ENCODE measurements at regions not wholly inside any gene's neighbourhood (a gene's known extent, or its start where the extent isn't known, plus 50 kb on each side); places are given as distances from the start of the nearest gene placed in this dataset.
"Not testable (repeated sequence)": the region's sequence is repeated elsewhere in the genome, so short reads cannot be mapped to it uniquely, and the experiment has no call there.

- H3K4me3 Mint-ChIP-seq = no peak overlapping the region
Observed at GRCh38 chr10:128575761-128576160, 449.5 kb upstream of the MKI67 start.

GRCh38 chr10:128576336-128576735, 450.1 kb upstream of the MKI67 start:
- CTCF ChIA-PET = no interaction called here
- no peaks in the 10 kb centered on the region for H3K36me3 Mint-ChIP-seq
- DNase-seq = no peak
- H3K9me3 Mint-ChIP-seq = no peaks in the 10 kb centered on the region
- H3K27me3 Mint-ChIP-seq = no peaks in the 10 kb centered on the region
- no peak overlapping the region for H3K27ac Mint-ChIP-seq
- H3K4me1 Mint-ChIP-seq = no peaks in the 10 kb centered on the region
- no peak overlapping the region for H3K4me3 Mint-ChIP-seq

More at GRCh38 chr10:128575761-128576160, 449.5 kb upstream of the MKI67 start:
- peaks cover under 1% of the 10 kb centered on the region for H3K27me3 Mint-ChIP-seq
- no peak for DNase-seq
- CTCF ChIA-PET = no interaction called here
- no peak overlapping the region for H3K27ac Mint-ChIP-seq
- H3K36me3 Mint-ChIP-seq = no peaks in the 10 kb centered on the region
- H3K4me1 Mint-ChIP-seq = no peaks in the 10 kb centered on the region
- no peaks in the 10 kb centered on the region for H3K9me3 Mint-ChIP-seq

GRCh38 chr10:128576943-128577670, 450.9 kb upstream of the MKI67 start:
- no peaks in the 10 kb centered on the region for H3K27me3 Mint-ChIP-seq
- CTCF ChIA-PET = no interaction called here

GRCh38 chr10:128577958-128578750, 451.9 kb upstream of the MKI67 start:
- Mint-ChIP-seq H3K9me3 (no peaks in the 10 kb centered on the region), H3K36me3 (no peaks in the 10 kb centered on the region), H3K27me3 (no peaks in the 10 kb centered on the region), H3K4me3 (no peak overlapping the region), H3K4me1 (no peaks in the 10 kb centered on the region), H3K27ac (no peak overlapping the region)
- CTCF ChIA-PET = no interaction called here
- no peak for DNase-seq

More at GRCh38 chr10:128576943-128577670, 450.9 kb upstream of the MKI67 start:
- Mint-ChIP-seq H3K36me3 (no peaks in the 10 kb centered on the region), H3K4me1 (no peaks in the 10 kb centered on the region), H3K27ac (no peak overlapping the region), H3K9me3 (no peaks in the 10 kb centered on the region), H3K4me3 (no peak overlapping the region)
- DNase-seq = no peak

GRCh38 chr10:128578766-128579165, 452.5 kb upstream of the MKI67 start:
- Mint-ChIP-seq H3K27ac (no peak overlapping the region), H3K36me3 (no peaks in the 10 kb centered on the region), H3K4me1 (no peaks in the 10 kb centered on the region), H3K4me3 (no peak overlapping the region), H3K27me3 (no peaks in the 10 kb centered on the region), H3K9me3 (no peaks in the 10 kb centered on the region)
- CTCF ChIA-PET = no interaction called here
- no peak for DNase-seq

GRCh38 chr10:128579280-128579865, 453.1 kb upstream of the MKI67 start:
- Mint-ChIP-seq H3K9me3 (no peaks in the 10 kb centered on the region), H3K4me3 (no peak overlapping the region), H3K4me1 (no peaks in the 10 kb centered on the region), H3K27ac (no peak overlapping the region), H3K27me3 (no peaks in the 10 kb centered on the region), H3K36me3 (no peaks in the 10 kb centered on the region)
- no peak for DNase-seq
- CTCF ChIA-PET = no interaction called here

- no peaks in the 10 kb centered on the region for H3K36me3 Mint-ChIP-seq
- H3K4me3 Mint-ChIP-seq = no peak overlapping the region
- H3K27me3 Mint-ChIP-seq = no peaks in the 10 kb centered on the region
- no peak overlapping the region for H3K27ac Mint-ChIP-seq
- H3K9me3 Mint-ChIP-seq = no peaks in the 10 kb centered on the region
- CTCF ChIA-PET = no interaction called here
- H3K4me1 Mint-ChIP-seq = no peaks in the 10 kb centered on the region
- DNase-seq = no peak
Observed at GRCh38 chr10:128579901-128580300, 453.7 kb upstream of the MKI67 start.

GRCh38 chr10:128583125-128583524, 456.9 kb upstream of the MKI67 start:
- H3K27me3 Mint-ChIP-seq, H3K27ac Mint-ChIP-seq, H3K9me3 Mint-ChIP-seq, CTCF ChIA-PET, H3K4me3 Mint-ChIP-seq, H3K4me1 Mint-ChIP-seq, DNase-seq, H3K36me3 Mint-ChIP-seq: not testable (repeated sequence)

GRCh38 chr10:128586599-128586998, 460.4 kb upstream of the MKI67 start:
- H3K9me3 Mint-ChIP-seq, H3K4me3 Mint-ChIP-seq, H3K4me1 Mint-ChIP-seq, DNase-seq, H3K27me3 Mint-ChIP-seq, H3K27ac Mint-ChIP-seq, H3K36me3 Mint-ChIP-seq, CTCF ChIA-PET: not testable (repeated sequence)

GRCh38 chr10:128587689-128588088, 461.5 kb upstream of the MKI67 start:
- no peak for DNase-seq
- no peaks in the 10 kb centered on the region for H3K36me3 Mint-ChIP-seq
- H3K27me3 Mint-ChIP-seq = no peaks in the 10 kb centered on the region
- no peaks in the 10 kb centered on the region for H3K9me3 Mint-ChIP-seq
- H3K27ac Mint-ChIP-seq = no peak overlapping the region
- H3K4me1 Mint-ChIP-seq = no peaks in the 10 kb centered on the region
- no peak overlapping the region for H3K4me3 Mint-ChIP-seq
- CTCF ChIA-PET = no interaction called here

- Mint-ChIP-seq H3K36me3 (no peaks in the 10 kb centered on the region), H3K27me3 (no peaks in the 10 kb centered on the region), H3K9me3 (no peaks in the 10 kb centered on the region), H3K4me1 (no peaks in the 10 kb centered on the region), H3K4me3 (no peak overlapping the region), H3K27ac (no peak overlapping the region)
- DNase-seq = no peak
- CTCF ChIA-PET = no interaction called here
Observed at GRCh38 chr10:128588402-128588801, 462.2 kb upstream of the MKI67 start.

- no peaks in the 10 kb centered on the region for H3K9me3 Mint-ChIP-seq
- no peak overlapping the region for H3K4me3 Mint-ChIP-seq
- no peak for DNase-seq
- no peaks in the 10 kb centered on the region for H3K4me1 Mint-ChIP-seq
- no peak overlapping the region for H3K27ac Mint-ChIP-seq
- no peaks in the 10 kb centered on the region for H3K27me3 Mint-ChIP-seq
- no peaks in the 10 kb centered on the region for H3K36me3 Mint-ChIP-seq
- CTCF ChIA-PET = no interaction called here
Observed at GRCh38 chr10:128594688-128595087, 468.5 kb upstream of the MKI67 start.

GRCh38 chr10:128596906-128597305, 470.7 kb upstream of the MKI67 start:
- Mint-ChIP-seq H3K36me3 (no peaks in the 10 kb centered on the region), H3K4me3 (no peak overlapping the region), H3K4me1 (no peaks in the 10 kb centered on the region), H3K9me3 (no peaks in the 10 kb centered on the region), H3K27me3 (no peaks in the 10 kb centered on the region), H3K27ac (no peak overlapping the region)
- no peak for DNase-seq
- CTCF ChIA-PET = no interaction called here

- Mint-ChIP-seq H3K36me3 (no peaks in the 10 kb centered on the region), H3K27ac (no peak overlapping the region), H3K4me1 (no peaks in the 10 kb centered on the region), H3K4me3 (no peak overlapping the region), H3K9me3 (no peaks in the 10 kb centered on the region), H3K27me3 (no peaks in the 10 kb centered on the region)
- CTCF ChIA-PET = no interaction called here
- DNase-seq = no peak
Observed at GRCh38 chr10:128599030-128599429, 472.8 kb upstream of the MKI67 start.

- no peaks in the 10 kb centered on the region for H3K36me3 Mint-ChIP-seq
- no peak overlapping the region for H3K27ac Mint-ChIP-seq
- H3K9me3 Mint-ChIP-seq = no peaks in the 10 kb centered on the region
- DNase-seq = no peak
- no peak overlapping the region for H3K4me3 Mint-ChIP-seq
- H3K4me1 Mint-ChIP-seq = no peaks in the 10 kb centered on the region
- CTCF ChIA-PET = no interaction called here
- H3K27me3 Mint-ChIP-seq = no peaks in the 10 kb centered on the region
Observed at GRCh38 chr10:128599538-128599937, 473.3 kb upstream of the MKI67 start.

Data from activated naive CD4-positive, alpha-beta T cell treated with anti-CD3 and anti-CD28 coated beads, Interleukin-2, amount 10 ng/mL, durations not matched to agents 7 days and 5 days (primary cell).